ENCODE measurements at regions not wholly inside any gene's neighbourhood (a gene's known extent, or its start where the extent isn't known, plus 50 kb on each side); places are given as distances from the start of the nearest gene placed in this dataset.

DNA sequence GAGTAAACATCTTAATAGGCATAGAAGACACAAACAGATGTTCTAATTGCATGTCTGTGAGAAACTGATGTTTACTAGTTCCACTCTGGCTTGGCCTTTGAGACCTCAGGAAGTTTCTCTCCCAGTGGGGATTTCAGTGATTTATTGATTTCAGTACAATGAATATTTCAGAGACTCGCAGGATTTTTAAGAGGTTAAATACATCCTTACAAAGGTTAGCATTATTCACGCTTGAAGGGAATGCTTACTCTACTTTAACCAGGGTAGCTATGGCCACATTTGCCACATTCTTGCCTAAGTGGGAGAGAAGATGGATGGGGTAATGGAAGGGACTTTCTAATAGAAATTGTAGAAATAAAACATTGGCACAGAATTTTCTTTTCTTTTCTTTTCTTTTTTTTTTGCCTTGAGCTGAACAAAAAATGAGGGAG is 480.1 kb downstream of the SPRY1 start:
- H3K4me3 ChIP-seq (ENCODE audit: low read depth, low read length), result no peak overlapping the region
- TF ChIP-seq, protein P1, sequence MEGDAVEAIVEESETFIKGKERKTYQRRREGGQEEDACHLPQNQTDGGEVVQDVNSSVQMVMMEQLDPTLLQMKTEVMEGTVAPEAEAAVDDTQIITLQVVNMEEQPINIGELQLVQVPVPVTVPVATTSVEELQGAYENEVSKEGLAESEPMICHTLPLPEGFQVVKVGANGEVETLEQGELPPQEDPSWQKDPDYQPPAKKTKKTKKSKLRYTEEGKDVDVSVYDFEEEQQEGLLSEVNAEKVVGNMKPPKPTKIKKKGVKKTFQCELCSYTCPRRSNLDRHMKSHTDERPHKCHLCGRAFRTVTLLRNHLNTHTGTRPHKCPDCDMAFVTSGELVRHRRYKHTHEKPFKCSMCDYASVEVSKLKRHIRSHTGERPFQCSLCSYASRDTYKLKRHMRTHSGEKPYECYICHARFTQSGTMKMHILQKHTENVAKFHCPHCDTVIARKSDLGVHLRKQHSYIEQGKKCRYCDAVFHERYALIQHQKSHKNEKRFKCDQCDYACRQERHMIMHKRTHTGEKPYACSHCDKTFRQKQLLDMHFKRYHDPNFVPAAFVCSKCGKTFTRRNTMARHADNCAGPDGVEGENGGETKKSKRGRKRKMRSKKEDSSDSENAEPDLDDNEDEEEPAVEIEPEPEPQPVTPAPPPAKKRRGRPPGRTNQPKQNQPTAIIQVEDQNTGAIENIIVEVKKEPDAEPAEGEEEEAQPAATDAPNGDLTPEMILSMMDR (IDR thresholded peaks at IDR 0.05; ENCODE audit: insufficient read depth, low read depth, low read length, missing control alignments), result no peak
- DNase-seq (ENCODE audit: low read depth), result no peak

DNA sequence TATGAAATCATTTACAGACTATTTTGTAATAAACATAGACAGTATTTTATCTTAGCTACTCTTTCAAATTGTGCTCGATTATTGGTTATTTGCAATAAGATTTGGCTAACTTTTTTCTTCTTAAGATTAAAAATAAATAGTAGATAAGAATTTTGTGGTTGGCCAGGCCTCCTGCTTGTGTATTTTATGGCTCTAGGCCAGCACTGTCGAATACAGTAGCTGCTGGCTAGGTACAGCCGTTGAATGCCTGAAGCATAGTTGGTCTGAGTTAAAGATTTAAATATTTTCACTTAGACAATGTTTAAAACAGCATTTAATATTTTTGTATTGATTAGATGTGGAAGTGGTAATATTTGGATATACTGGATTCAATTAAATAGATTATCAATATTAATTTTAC is 481.0 kb downstream of the SPRY1 start:
- no peak overlapping the region for H3K4me3 ChIP-seq (ENCODE audit: low read depth, low read length)
- TF ChIP-seq, protein P1 (IDR thresholded peaks at IDR 0.05; ENCODE audit: insufficient read depth, low read depth, low read length, missing control alignments), result no peak
- no peak for DNase-seq (ENCODE audit: low read depth)

DNA sequence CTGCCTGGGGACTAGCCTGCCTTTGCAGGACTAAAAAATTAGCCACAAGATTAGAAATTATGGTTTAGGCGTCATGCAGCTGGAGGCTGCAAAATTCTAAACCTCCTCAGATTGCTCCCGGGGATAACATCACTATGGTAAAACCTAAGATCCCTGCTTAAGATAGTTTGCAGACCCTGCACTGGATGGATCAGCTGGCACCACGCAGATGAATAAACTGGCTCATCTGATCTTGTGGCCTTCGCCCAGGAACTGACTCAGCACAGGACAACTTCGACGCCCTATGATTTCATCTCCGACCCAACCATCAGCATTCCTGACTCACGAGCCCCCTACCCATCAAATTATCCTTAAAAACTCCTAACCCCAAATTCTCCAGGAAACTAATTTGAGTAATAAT is 482.4 kb downstream of the SPRY1 start:
- no peak for DNase-seq (ENCODE audit: low read depth)
- TF ChIP-seq, protein P1 (IDR thresholded peaks at IDR 0.05; ENCODE audit: insufficient read depth, low read depth, low read length, missing control alignments), result no peak
- no peak overlapping the region for H3K4me3 ChIP-seq (ENCODE audit: low read depth, low read length)

DNA sequence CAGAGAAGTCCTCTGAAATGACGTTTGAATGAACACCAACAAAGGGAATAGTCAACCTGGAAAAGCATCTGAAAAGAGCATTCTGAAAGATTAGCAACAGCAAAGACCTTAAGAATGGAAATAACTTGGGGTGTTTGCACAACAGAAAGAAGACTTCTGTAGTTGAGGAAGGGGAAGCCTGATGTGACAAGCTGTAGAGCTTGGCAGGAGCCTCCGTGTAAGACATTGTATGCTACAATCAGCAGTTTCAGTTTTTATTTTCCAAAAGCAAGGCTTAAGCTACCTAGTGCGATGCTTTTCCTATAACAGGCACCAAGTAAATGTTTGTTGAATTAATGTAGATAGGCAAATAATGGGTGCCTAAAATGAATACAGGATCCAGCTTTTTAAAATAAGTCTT is 484.0 kb downstream of the SPRY1 start:
- TF ChIP-seq, protein P1 (IDR thresholded peaks at IDR 0.05; ENCODE audit: insufficient read depth, low read depth, low read length, missing control alignments), result no peak
- DNase-seq (ENCODE audit: low read depth), result no peak
- H3K4me3 ChIP-seq (ENCODE audit: low read depth, low read length), result no peak overlapping the region

DNA sequence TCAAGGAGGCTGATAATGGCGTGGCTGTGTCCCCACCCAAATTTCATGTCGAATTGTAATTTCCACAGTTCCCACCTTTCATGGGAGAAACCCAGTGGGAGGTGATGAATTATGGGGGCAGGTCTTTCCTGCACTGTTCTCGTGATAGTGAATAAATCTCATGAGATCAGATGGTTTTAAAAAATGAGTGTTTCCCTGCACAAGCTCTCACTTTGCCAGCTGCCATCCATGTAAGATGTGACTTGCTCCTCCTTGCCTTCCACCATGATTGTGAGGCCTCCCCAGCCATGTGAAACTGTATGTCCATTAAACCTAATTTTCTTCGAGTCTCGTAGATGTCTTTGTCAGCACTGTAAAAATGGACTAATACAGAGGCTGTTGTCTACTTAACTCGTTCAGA is 488.3 kb downstream of the SPRY1 start:
- H3K4me3 ChIP-seq (ENCODE audit: low read depth, low read length), result no peak overlapping the region
- TF ChIP-seq, protein P1 (IDR thresholded peaks at IDR 0.05; ENCODE audit: insufficient read depth, low read depth, low read length, missing control alignments), result no peak
- DNase-seq (ENCODE audit: low read depth), result no peak

DNA sequence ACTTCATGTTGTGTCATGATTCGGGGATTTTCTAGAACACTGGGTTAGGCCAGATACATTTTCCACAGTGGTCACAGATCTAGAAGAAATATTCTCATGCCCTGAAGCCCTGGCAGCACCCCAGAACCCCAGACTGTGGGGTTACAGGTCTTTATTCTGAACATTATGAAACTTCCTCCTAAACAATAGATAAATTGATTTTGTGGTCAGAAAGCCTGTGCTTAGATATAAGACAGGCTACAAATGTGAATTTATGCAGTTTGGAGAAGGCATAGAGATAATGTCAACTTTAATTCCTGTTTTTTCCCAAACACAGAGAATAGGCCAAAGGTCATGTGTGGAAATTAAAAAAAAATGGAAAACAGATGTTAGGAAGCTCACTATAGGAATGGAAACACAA is 492.9 kb downstream of the SPRY1 start:
- H3K4me3 ChIP-seq (ENCODE audit: low read depth, low read length), result no peak overlapping the region
- DNase-seq (ENCODE audit: low read depth), result no peak
- TF ChIP-seq, protein P1 (IDR thresholded peaks at IDR 0.05; ENCODE audit: insufficient read depth, low read depth, low read length, missing control alignments), result no peak

DNA sequence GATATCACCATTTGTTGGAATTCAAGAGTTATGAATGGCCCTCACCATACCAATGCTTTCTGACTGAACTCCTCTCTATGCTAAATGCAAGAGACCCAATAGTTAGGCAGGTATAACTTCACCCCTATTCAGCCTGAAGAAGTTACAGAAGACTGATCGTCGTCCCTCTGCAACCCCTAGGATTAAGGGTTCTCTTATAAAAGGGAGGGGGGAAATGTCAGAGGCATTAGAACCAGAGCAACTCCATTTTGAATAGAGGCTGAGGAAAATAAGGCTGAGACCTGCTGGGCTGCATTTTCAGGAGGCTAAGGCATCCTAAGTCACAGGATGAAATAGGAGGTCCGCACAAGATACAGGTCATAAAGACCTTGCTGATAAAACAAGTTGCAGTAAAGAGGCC is 494.3 kb downstream of the SPRY1 start:
- H3K4me3 ChIP-seq (ENCODE audit: low read depth, low read length), result no peak overlapping the region
- TF ChIP-seq, protein P1 (IDR thresholded peaks at IDR 0.05; ENCODE audit: insufficient read depth, low read depth, low read length, missing control alignments), result no peak
- DNase-seq (ENCODE audit: low read depth), result no peak

Data from GM12865 (cell line).